OCI-LY1 (cell line): ENCODE measurements at regions not wholly inside any gene's neighbourhood (a gene's known extent, or its start where the extent isn't known, plus 50 kb on each side); places are given as distances from the start of the nearest gene placed in this dataset.

Source experiments
- CTCF ChIP-seq: fragments of 200-600 bp; sonication (generic), shearing (Covaris generic); IDR thresholded peaks from 2 replicates; pipeline ENCODE4 v1.5.1; 2017; ENCODE audit warnings: mild to moderate bottlenecking, antibody characterized with exemption, low read length, moderate library complexity, mixed read lengths
- EZH2 ChIP-seq: fragments of 200-600 bp; sonication (generic), shearing (Covaris generic); IDR thresholded peaks from 2 replicates; pipeline ENCODE4 v1.8.0; 2017; ENCODE audit warnings: borderline replicate concordance, mixed run types, mild to moderate bottlenecking, antibody characterized with exemption, low read length, moderate library complexity, mixed read lengths

- TF ChIP-seq CTCF (no peak), EZH2 (no peak)
These were observed 451.3 kb downstream of the SHQ1 start for GRCh38 chr3:72396899-72397298.
